HEK293T (cell line): ENCODE measurements at regions not wholly inside any gene's neighbourhood (a gene's known extent, or its start where the extent isn't known, plus 50 kb on each side); places are given as distances from the start of the nearest gene placed in this dataset.
"Not testable (repeated sequence)": the region's sequence is repeated elsewhere in the genome, so short reads cannot be mapped to it uniquely, and the experiment has no call there.

ENCODE experiments used
- BHLHE40 ChIP-seq: fragments of 450-650 bp; IDR thresholded peaks from 2 replicates; pipeline ENCODE4 v1.6.1; 2016; ENCODE audit warnings: mild to moderate bottlenecking, moderate library complexity, borderline replicate concordance
- TARDBP ChIP-seq: fragments of 450-650 bp; IDR thresholded peaks from 2 replicates; pipeline ENCODE4 v1.6.1; 2016
- TF ChIP-seq, protein P1 (sequence below): fragments of 450-650 bp; IDR thresholded peaks from 2 replicates; pipeline ENCODE4 v1.6.1; 2016

DNA sequence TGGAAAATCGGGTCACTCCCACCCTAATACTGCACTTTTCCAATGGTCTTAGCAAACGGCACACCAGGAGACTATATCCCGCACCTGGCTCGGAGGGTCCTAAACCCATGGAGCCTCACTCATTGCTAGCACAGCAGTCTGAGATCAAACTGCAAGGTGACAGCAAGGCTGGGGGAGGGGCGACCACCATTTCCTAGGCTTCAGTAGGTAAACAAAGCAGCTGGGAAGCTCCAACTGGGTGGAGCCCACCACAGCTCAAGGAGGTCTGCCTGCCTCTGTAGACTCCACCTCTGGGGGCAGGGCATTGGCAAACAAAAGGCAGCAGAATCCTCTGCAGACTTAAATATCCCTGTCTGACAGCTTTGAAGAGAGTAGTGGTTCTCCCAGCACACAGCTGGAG, 109.0 kb upstream of the DEFB108B start:
- TF ChIP-seq BHLHE40, TARDBP: not testable (repeated sequence)
- TF ChIP-seq, protein P1, sequence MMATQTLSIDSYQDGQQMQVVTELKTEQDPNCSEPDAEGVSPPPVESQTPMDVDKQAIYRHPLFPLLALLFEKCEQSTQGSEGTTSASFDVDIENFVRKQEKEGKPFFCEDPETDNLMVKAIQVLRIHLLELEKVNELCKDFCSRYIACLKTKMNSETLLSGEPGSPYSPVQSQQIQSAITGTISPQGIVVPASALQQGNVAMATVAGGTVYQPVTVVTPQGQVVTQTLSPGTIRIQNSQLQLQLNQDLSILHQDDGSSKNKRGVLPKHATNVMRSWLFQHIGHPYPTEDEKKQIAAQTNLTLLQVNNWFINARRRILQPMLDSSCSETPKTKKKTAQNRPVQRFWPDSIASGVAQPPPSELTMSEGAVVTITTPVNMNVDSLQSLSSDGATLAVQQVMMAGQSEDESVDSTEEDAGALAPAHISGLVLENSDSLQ, result not testable (repeated sequence)
